ENCODE measurements at regions not wholly inside any gene's neighbourhood (a gene's known extent, or its start where the extent isn't known, plus 50 kb on each side); places are given as distances from the start of the nearest gene placed in this dataset.

- no peaks in the 10 kb centered on the region for H3K36me3 ChIP-seq
- no peak overlapping the region for H3K4me3 ChIP-seq
- no peak for DNase-seq (ENCODE audit: low spot score)
- no peaks in the 10 kb centered on the region for H3K9me3 ChIP-seq
- no peak for TF ChIP-seq CTCF (IDR thresholded peaks at IDR 0.05)
- H3K27ac ChIP-seq, result no peak overlapping the region
- no peaks in the 10 kb centered on the region for H3K4me1 ChIP-seq
- no peaks in the 10 kb centered on the region for H3K27me3 ChIP-seq
Measured at GRCh38 chr11:92804388-92804966, 165.0 kb upstream of the MTNR1B start.

DNA sequence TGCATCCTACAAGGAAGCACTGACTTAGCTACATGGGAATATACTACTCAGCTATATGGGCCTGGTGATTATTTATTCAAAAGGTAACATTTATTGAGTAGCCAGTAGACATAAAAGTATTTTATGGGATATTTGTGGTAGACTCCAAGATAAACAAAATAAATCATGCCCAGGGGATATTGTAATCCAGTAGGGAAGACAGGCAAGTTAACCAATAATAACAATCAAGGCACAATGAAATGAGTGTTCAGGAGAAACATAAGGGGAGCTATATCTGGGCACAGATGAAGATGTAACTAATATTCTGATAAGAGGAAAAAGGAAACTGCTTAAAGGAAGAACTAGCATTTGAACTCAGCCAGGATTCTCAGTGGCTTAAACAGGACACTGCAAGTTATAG, 161.4 kb upstream of the MTNR1B start:
- no peak for DNase-seq (ENCODE audit: low spot score)
- H3K36me3 ChIP-seq, result no peaks in the 10 kb centered on the region
- H3K27me3 ChIP-seq, result no peaks in the 10 kb centered on the region
- no peak overlapping the region for H3K4me3 ChIP-seq
- no peaks in the 10 kb centered on the region for H3K9me3 ChIP-seq
- TF ChIP-seq CTCF (IDR thresholded peaks at IDR 0.05), result no peak
- no peak overlapping the region for H3K27ac ChIP-seq
- H3K4me1 ChIP-seq, result no peaks in the 10 kb centered on the region

GRCh38 chr11:92810423-92811064, 158.9 kb upstream of the MTNR1B start:
- no peak for TF ChIP-seq CTCF (IDR thresholded peaks at IDR 0.05)
- DNase-seq (ENCODE audit: low spot score), result no peak
- H3K36me3 ChIP-seq, result no peaks in the 10 kb centered on the region
- no peaks in the 10 kb centered on the region for H3K27me3 ChIP-seq
- H3K27ac ChIP-seq, result no peak overlapping the region
- H3K9me3 ChIP-seq, result no peaks in the 10 kb centered on the region
- no peak overlapping the region for H3K4me3 ChIP-seq
- H3K4me1 ChIP-seq, result no peaks in the 10 kb centered on the region

DNA sequence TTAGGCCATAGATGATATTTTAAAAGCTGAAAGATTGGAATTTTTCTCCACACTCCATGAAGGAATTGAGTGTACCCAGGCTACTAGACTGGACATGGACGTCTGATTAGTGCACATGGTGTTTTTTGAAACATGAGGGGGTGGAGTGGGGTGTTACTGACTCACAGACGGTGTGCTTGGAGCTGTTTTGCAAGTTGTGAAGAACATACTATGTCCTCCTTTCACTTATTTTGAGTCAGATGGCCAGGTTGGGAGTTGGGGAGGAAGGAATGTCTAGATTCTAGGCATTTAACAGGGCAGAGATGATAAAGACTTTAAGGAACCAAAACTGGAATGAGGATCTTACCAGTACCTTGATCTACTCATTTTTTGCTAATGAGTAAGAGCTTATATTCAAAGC, 158.1 kb upstream of the MTNR1B start:
- no peaks in the 10 kb centered on the region for H3K9me3 ChIP-seq
- no peaks in the 10 kb centered on the region for H3K4me1 ChIP-seq
- no peaks in the 10 kb centered on the region for H3K36me3 ChIP-seq
- H3K27me3 ChIP-seq, result no peaks in the 10 kb centered on the region
- no peak overlapping the region for H3K4me3 ChIP-seq
- no peak for DNase-seq (ENCODE audit: low spot score)
- no peak overlapping the region for H3K27ac ChIP-seq
- no peak for TF ChIP-seq CTCF (IDR thresholded peaks at IDR 0.05)

GRCh38 chr11:92812841-92813240, 156.6 kb upstream of the MTNR1B start:
- H3K4me3 ChIP-seq, result no peak overlapping the region
- DNase-seq (ENCODE audit: low spot score), result no peak
- H3K36me3 ChIP-seq, result no peaks in the 10 kb centered on the region
- H3K27me3 ChIP-seq, result no peaks in the 10 kb centered on the region
- H3K9me3 ChIP-seq, result no peaks in the 10 kb centered on the region
- no peak overlapping the region for H3K27ac ChIP-seq
- no peaks in the 10 kb centered on the region for H3K4me1 ChIP-seq
- TF ChIP-seq CTCF (IDR thresholded peaks at IDR 0.05), result no peak

GRCh38 chr11:92819830-92820229, 149.6 kb upstream of the MTNR1B start:
- H3K9me3 ChIP-seq, result no peaks in the 10 kb centered on the region
- H3K36me3 ChIP-seq, result no peaks in the 10 kb centered on the region
- no peak for TF ChIP-seq CTCF (IDR thresholded peaks at IDR 0.05)
- no peak for DNase-seq (ENCODE audit: low spot score)
- no peaks in the 10 kb centered on the region for H3K4me1 ChIP-seq
- H3K27me3 ChIP-seq, result no peaks in the 10 kb centered on the region
- H3K4me3 ChIP-seq, result no peak overlapping the region
- H3K27ac ChIP-seq, result no peak overlapping the region

Measured in right atrium auricular region (tissue), 2 donors.